IgD-negative memory B cell (primary cell): ENCODE measurements at regions not wholly inside any gene's neighbourhood (a gene's known extent, or its start where the extent isn't known, plus 50 kb on each side); places are given as distances from the start of the nearest gene placed in this dataset.

Experiments used
- H3K27ac Mint-ChIP-seq, 3 donors: one replicate each; pipeline ENCODE4 v1.8.0; 2020 to 2022; ENCODE audit warnings: mild to moderate bottlenecking in 3 of 3, mixed read lengths in 3 of 3, moderate library complexity in 1 of 3
- H3K27me3 Mint-ChIP-seq: one replicate; pipeline ENCODE4 v1.8.0; 2021; ENCODE audit warnings: mixed read lengths
- H3K36me3 Mint-ChIP-seq: one replicate; pipeline ENCODE4 v1.8.0; 2020; ENCODE audit warnings: mild to moderate bottlenecking, mixed read lengths
- H3K4me1 Mint-ChIP-seq, 3 donors: one replicate each; pipeline ENCODE4 v1.8.0; 2020 to 2022; ENCODE audit warnings: mixed read lengths in 3 of 3, mild to moderate bottlenecking in 1 of 3
- H3K4me3 Mint-ChIP-seq, 4 donors: one replicate each; pipeline ENCODE4 v1.8.0; 2020 to 2022; ENCODE audit warnings: mild to moderate bottlenecking in 4 of 4, mixed read lengths in 4 of 4, moderate library complexity in 3 of 4
- H3K9me3 Mint-ChIP-seq, 3 donors: one replicate each; pipeline ENCODE4 v1.8.0; 2020 to 2021; ENCODE audit warnings: mixed read lengths in 3 of 3, mild to moderate bottlenecking in 1 of 3

DNA sequence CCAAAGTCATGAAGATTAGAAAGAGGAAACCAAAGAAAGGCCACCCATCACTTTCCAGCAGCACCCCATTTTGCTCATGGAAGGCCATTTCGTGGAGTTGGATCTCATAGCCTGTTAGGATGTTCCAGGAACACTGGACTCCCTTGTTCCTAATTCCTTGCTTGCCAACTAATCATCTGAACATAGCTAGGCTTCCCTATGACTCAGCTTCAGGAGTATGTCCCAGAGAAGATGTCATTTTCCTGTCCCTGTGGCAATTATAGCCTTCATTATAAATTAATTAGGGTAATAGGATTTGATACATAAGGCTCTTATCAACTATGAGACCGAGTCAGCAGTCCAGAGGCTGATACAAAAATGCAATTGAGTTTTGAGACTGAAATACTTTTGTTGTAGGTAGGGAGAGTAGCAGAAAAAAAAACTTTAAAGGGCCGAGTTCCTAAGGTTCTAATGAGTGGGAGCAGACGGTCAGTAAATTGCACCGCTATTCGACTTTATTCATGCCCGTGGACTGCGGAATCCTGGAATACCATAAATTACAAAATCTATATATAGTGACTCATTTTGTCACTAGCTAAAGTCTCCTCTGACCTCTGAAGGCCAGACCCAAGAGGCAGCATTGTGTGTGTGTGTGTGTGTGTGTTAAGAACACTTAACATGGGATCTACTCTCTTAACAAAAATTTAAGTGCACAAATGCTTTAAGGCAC is 311.8 kb downstream of the FBXO15 start:
- no peaks in the 10 kb centered on the region for H3K4me1 Mint-ChIP-seq
- H3K27ac Mint-ChIP-seq, result no peak overlapping the region
- H3K9me3 Mint-ChIP-seq, result no peaks in the 10 kb centered on the region
- no peak overlapping the region for H3K4me3 Mint-ChIP-seq
- no peaks in the 10 kb centered on the region for H3K27me3 Mint-ChIP-seq
- H3K36me3 Mint-ChIP-seq, result no peaks in the 10 kb centered on the region

GRCh38 chr18:73835039-73835438 is 312.6 kb downstream of the FBXO15 start:
- Mint-ChIP-seq H3K9me3 (peaks cover 0 to under 1% (median 0%) of the 10 kb centered on the region in 3 donors), H3K27me3 (no peaks in the 10 kb centered on the region), H3K4me1 (no peaks in the 10 kb centered on the region), H3K4me3 (no peak overlapping the region), H3K36me3 (no peaks in the 10 kb centered on the region), H3K27ac (no peak overlapping the region)

- no peaks in the 10 kb centered on the region for H3K27me3 Mint-ChIP-seq
- no peak overlapping the region for H3K4me3 Mint-ChIP-seq
- peaks cover 0 to 5% (median 1%) of the 10 kb centered on the region in 3 donors for H3K9me3 Mint-ChIP-seq
- H3K27ac Mint-ChIP-seq, result no peak overlapping the region
- no peaks in the 10 kb centered on the region for H3K36me3 Mint-ChIP-seq
- no peaks in the 10 kb centered on the region for H3K4me1 Mint-ChIP-seq
Measured at GRCh38 chr18:73831688-73832087, 315.9 kb downstream of the FBXO15 start.

GRCh38 chr18:73829146-73829545 is 318.5 kb downstream of the FBXO15 start:
- Mint-ChIP-seq H3K27me3 (no peaks in the 10 kb centered on the region), H3K9me3 (peaks cover 0 to 5% (median 1%) of the 10 kb centered on the region in 3 donors), H3K36me3 (no peaks in the 10 kb centered on the region), H3K4me3 (no peak overlapping the region), H3K4me1 (no peaks in the 10 kb centered on the region), H3K27ac (no peak overlapping the region)

DNA sequence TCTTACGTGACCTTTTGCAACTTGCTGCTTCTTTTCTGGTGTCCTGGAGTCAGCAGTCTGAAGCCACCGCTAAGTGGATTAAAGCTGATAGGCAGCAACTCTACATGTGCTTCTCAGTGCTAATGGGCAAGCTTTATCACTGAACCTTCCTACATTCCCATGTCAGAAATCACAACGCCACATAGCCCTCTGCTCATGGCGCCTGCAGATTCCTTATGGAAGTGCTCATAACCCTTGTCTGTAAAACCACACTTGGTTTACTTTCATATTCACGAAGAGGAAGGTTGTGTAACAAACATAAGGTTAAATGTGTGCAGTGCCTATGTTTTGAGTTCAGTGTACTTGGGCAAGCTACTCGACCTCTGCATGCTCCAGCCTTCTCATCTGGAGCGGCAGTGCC is 319.8 kb downstream of the FBXO15 start:
- Mint-ChIP-seq H3K27ac (no peak overlapping the region), H3K27me3 (no peaks in the 10 kb centered on the region), H3K4me3 (no peak overlapping the region), H3K36me3 (no peaks in the 10 kb centered on the region), H3K4me1 (no peaks in the 10 kb centered on the region), H3K9me3 (peaks cover 0 to 5% (median 1%) of the 10 kb centered on the region in 3 donors)

GRCh38 chr18:73826098-73826497 is 321.5 kb downstream of the FBXO15 start:
- Mint-ChIP-seq H3K27me3 (no peaks in the 10 kb centered on the region), H3K36me3 (no peaks in the 10 kb centered on the region), H3K4me3 (no peak overlapping the region), H3K27ac (no peak overlapping the region), H3K9me3 (peaks cover 0 to 5% (median 1%) of the 10 kb centered on the region in 3 donors), H3K4me1 (no peaks in the 10 kb centered on the region)

- no peaks in the 10 kb centered on the region for H3K36me3 Mint-ChIP-seq
- H3K27ac Mint-ChIP-seq, result no peak overlapping the region
- no peak overlapping the region for H3K4me3 Mint-ChIP-seq
- H3K27me3 Mint-ChIP-seq, result no peaks in the 10 kb centered on the region
- H3K4me1 Mint-ChIP-seq, result no peaks in the 10 kb centered on the region
- peaks cover 0 to 3% (median under 1%) of the 10 kb centered on the region in 3 donors for H3K9me3 Mint-ChIP-seq
Measured at GRCh38 chr18:73824671-73825070, 323.0 kb downstream of the FBXO15 start.

- Mint-ChIP-seq H3K27me3 (no peaks in the 10 kb centered on the region), H3K4me1 (no peaks in the 10 kb centered on the region), H3K9me3 (peaks cover 3 to 7% (median 5%) of the 10 kb centered on the region in 3 donors), H3K36me3 (no peaks in the 10 kb centered on the region), H3K27ac (no peak overlapping the region), H3K4me3 (no peak overlapping the region)
Measured at GRCh38 chr18:73812423-73812822, 335.2 kb downstream of the FBXO15 start.

- Mint-ChIP-seq H3K9me3 (peaks cover under 1 to 2% (median under 1%) of the 10 kb centered on the region in 3 donors), H3K4me3 (no peak overlapping the region)
Measured at GRCh38 chr18:73807551-73808192, 340.0 kb downstream of the FBXO15 start.

DNA sequence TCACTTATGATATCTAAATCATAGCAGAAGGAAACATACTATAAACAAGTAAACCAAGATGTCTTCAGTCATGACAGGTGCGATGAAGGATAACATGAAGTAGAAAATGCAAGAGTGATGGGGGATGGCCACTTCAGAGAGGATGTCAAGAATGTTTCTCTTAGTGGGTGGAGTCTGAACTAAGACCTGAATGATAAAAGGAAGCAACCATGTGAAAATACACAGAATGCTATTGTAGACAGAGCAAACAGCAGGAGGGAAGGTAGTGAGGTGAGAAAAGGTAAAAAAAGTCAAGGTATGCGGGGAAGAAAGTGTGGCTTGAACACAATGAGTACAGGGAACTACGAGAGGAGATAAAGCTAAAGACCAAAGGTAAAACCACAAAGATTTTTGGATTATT is 341.6 kb downstream of the FBXO15 start:
- H3K27ac Mint-ChIP-seq, result no peak overlapping the region
- H3K4me1 Mint-ChIP-seq, result peaks cover 0 to 2% (median 0%) of the 10 kb centered on the region in 3 donors
- H3K27me3 Mint-ChIP-seq, result no peaks in the 10 kb centered on the region
- H3K36me3 Mint-ChIP-seq, result no peaks in the 10 kb centered on the region
- no peak overlapping the region for H3K4me3 Mint-ChIP-seq
- H3K9me3 Mint-ChIP-seq, result peaks cover 0 to 2% (median 0%) of the 10 kb centered on the region in 3 donors

More at GRCh38 chr18:73807551-73808192, 340.0 kb downstream of the FBXO15 start:
- H3K4me1 Mint-ChIP-seq, result peaks cover 0 to 2% (median 0%) of the 10 kb centered on the region in 3 donors
- H3K36me3 Mint-ChIP-seq, result no peaks in the 10 kb centered on the region
- no peak overlapping the region for H3K27ac Mint-ChIP-seq
- no peaks in the 10 kb centered on the region for H3K27me3 Mint-ChIP-seq

- Mint-ChIP-seq H3K36me3 (no peaks in the 10 kb centered on the region), H3K4me1 (no peaks in the 10 kb centered on the region), H3K27ac (peak overlapping the region in 1 of 3 donors; percentile 57), H3K27me3 (peaks cover 2% of the 10 kb centered on the region), H3K9me3 (no peaks in the 10 kb centered on the region), H3K4me3 (no peak overlapping the region)
Measured at GRCh38 chr18:73797419-73797818, 350.2 kb downstream of the FBXO15 start.

DNA sequence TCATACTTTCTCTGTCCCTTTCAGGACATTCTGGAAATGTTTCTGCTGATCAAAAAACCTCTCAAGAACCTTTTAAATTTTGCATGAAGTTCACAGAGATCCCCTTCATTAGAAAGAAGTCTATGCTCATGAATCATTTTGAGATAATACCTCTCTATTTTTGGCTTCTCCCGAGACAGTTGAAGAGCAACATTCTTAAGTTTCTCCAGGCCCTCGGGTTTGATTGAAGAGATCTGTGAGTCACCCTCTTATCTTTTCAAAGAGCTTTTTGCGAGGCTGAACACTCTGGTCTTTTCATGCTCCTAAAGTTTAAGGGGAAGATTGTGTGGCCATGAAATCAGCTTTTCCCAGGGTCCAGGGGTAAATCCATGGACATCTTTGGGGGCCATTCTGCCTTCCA is 354.2 kb downstream of the FBXO15 start:
- Mint-ChIP-seq H3K36me3 (no peaks in the 10 kb centered on the region), H3K4me1 (no peaks in the 10 kb centered on the region), H3K9me3 (no peaks in the 10 kb centered on the region), H3K27ac (no peak overlapping the region), H3K4me3 (no peak overlapping the region), H3K27me3 (peaks cover 2% of the 10 kb centered on the region)

- H3K27ac Mint-ChIP-seq, result no peak overlapping the region
- H3K4me1 Mint-ChIP-seq, result no peaks in the 10 kb centered on the region
- H3K36me3 Mint-ChIP-seq, result no peaks in the 10 kb centered on the region
- H3K4me3 Mint-ChIP-seq, result no peak overlapping the region
- no peaks in the 10 kb centered on the region for H3K9me3 Mint-ChIP-seq
- no peaks in the 10 kb centered on the region for H3K27me3 Mint-ChIP-seq
Measured at GRCh38 chr18:73791081-73791480, 356.6 kb downstream of the FBXO15 start.

- no peak overlapping the region for H3K27ac Mint-ChIP-seq
- no peaks in the 10 kb centered on the region for H3K4me1 Mint-ChIP-seq
- H3K27me3 Mint-ChIP-seq, result no peaks in the 10 kb centered on the region
- no peak overlapping the region for H3K4me3 Mint-ChIP-seq
- no peaks in the 10 kb centered on the region for H3K36me3 Mint-ChIP-seq
- peaks cover 0 to 2% (median 0%) of the 10 kb centered on the region in 3 donors for H3K9me3 Mint-ChIP-seq
Measured at GRCh38 chr18:73790587-73790986, 357.0 kb downstream of the FBXO15 start.

DNA sequence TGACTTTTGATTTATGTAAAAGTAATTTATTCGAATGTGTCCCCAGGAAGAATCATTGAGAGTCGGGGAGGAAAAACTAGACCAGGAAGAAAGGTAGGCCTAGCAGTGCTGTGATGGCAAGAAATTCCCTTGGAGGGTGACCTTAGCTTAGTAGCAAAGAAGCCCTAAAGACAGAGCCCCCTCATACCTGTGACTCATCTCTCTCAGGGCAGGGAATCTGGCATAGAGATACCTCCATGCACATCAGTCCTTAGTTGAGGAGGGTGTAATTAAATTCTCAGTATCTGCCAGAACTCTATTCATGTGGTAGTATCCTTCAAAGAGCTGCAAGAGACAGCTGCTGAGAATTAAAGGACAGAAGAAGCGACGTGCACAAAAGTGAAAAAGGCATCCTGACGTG is 360.3 kb downstream of the FBXO15 start:
- Mint-ChIP-seq H3K36me3 (no peaks in the 10 kb centered on the region), H3K4me1 (no peaks in the 10 kb centered on the region), H3K4me3 (no peak overlapping the region), H3K27ac (no peak overlapping the region), H3K9me3 (peaks cover 0 to 5% (median 0%) of the 10 kb centered on the region in 3 donors), H3K27me3 (peaks cover 3% of the 10 kb centered on the region)

DNA sequence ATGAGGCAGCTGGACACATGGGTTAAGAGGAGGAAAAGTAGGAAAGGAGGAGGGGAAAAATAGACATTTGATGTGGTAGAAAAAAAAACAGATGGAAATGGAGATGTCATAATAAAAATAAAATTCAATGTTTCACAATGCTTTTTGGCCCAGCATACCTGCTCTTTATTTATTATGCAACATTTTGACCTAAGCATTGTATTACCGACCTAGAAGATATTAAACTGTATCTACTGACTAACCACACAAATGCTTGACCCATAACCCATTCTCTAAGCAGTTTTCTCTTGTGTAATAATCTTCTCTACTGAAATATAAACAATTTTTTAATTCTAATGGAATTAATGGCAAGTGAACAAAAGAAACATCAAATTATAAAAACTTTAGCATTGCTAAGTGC is 362.3 kb downstream of the FBXO15 start:
- Mint-ChIP-seq H3K9me3 (peaks cover 0 to 5% (median 0%) of the 10 kb centered on the region in 3 donors), H3K36me3 (no peaks in the 10 kb centered on the region)

More for the DNA sequence above, 362.3 kb downstream of the FBXO15 start:
- Mint-ChIP-seq H3K4me1 (no peaks in the 10 kb centered on the region), H3K27me3 (peaks cover 3% of the 10 kb centered on the region), H3K27ac (no peak overlapping the region), H3K4me3 (no peak overlapping the region)
